GM19372 (cell line): ENCODE measurements at regions not wholly inside any gene's neighbourhood (a gene's known extent, or its start where the extent isn't known, plus 50 kb on each side); places are given as distances from the start of the nearest gene placed in this dataset.
"Not testable (repeated sequence)": the region's sequence is repeated elsewhere in the genome, so short reads cannot be mapped to it uniquely, and the experiment has no call there.

Experiments
- ATAC-seq: cut with Tn5 transposase; IDR thresholded peaks from one replicate; pipeline ENCODE4 v1.9.1; 2021; ENCODE audit warnings: mild to moderate bottlenecking, low read depth, moderate library complexity; ENCODE audit not compliant: unreplicated experiment

DNA sequence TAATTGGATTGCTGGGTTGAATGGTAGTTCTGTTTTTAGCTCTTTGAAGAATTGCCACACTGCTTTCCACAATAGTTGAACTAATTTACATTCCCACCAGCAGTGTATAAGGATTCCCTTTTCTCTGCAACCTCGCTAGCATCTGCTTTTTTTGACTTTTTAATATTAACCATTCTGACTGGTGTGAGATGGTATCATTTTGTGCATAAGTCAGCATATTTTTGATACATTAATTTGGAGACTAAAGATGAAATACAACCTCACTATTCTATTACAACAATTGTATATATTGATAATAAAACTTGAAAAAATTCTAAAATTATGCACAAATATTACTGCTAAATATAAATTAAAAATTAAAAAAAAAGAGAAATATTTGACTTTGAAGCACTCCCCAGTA lies 350.9 kb downstream of the SPIN4 start:
- ATAC-seq, result not testable (repeated sequence)
